Transverse colon (tissue), 4 donors: ENCODE measurements at regions not wholly inside any gene's neighbourhood (a gene's known extent, or its start where the extent isn't known, plus 50 kb on each side); places are given as distances from the start of the nearest gene placed in this dataset.

ENCODE experiments used
- CTCF ChIP-seq, 5 experiments: fragments of 200-600 bp in 3 of 5; fragments of 450-650 bp in 2 of 5; sonication (generic) in 3 of 5; IDR thresholded peaks; 1 replicate in 2 of 5; 2 replicates in 3 of 5; pipeline ENCODE4 v1.5.1; 2016 to 2017; ENCODE audit warnings: antibody characterized with exemption in 5 of 5, inconsistent platforms in 3 of 5, mild to moderate bottlenecking in 2 of 5, moderate library complexity in 1 of 5
- POLR2A ChIP-seq: fragments of 450-650 bp; IDR thresholded peaks from one replicate; pipeline ENCODE4 v1.6.1; 2016; ENCODE audit warnings: antibody characterized with exemption, mild to moderate bottlenecking, moderate library complexity
- POLR2AphosphoS5 ChIP-seq, 3 donors: sonication (generic); formaldehyde crosslinking; IDR thresholded peaks; one replicate each; pipeline ENCODE4 v1.6.1; 2016; ENCODE audit warnings: antibody characterized with exemption in 3 of 3

- TF ChIP-seq POLR2A (no peak), CTCF (IDR thresholded peaks at IDR 0.05) (no peak), POLR2AphosphoS5 (IDR thresholded peaks at IDR 0.05) (no peak)
Measured at GRCh38 chr7:47032536-47032908, 549.4 kb downstream of the TNS3 start.
